Stimulated activated CD8-positive, alpha-beta memory T cell treated with anti-CD3 and anti-CD28 coated beads, Interleukin-12 subunit alpha, Interleukin-12 subunit beta, amount 100 ng/mL, for 24 hours (primary cell): ENCODE measurements at regions not wholly inside any gene's neighbourhood (a gene's known extent, or its start where the extent isn't known, plus 50 kb on each side); places are given as distances from the start of the nearest gene placed in this dataset.

ENCODE experiments used
- DNase-seq: peaks from one replicate; pipeline ENCODE4 v3.0.0-alpha.2; 2020; ENCODE audit errors: extremely low read depth

DNA sequence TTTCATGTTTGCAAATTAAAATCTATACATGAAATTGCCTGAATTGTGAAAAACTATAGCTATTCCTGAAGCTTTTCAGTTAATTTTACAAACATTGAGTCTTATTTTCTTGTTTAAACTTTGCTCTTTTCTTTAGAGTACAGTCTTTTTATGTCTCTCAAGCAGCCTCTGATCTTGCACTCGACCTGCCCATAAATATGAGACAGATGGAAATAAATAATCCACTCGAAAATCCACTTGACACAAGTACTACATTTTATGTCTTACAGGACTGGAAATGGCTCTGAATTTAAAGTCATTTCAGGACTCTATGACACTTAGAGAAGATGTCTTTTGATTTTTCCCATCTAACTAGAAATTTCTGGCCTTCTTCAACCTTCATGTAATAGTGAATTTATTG, 283.8 kb downstream of the USP25 start:
- DNase-seq, result no peak

DNA sequence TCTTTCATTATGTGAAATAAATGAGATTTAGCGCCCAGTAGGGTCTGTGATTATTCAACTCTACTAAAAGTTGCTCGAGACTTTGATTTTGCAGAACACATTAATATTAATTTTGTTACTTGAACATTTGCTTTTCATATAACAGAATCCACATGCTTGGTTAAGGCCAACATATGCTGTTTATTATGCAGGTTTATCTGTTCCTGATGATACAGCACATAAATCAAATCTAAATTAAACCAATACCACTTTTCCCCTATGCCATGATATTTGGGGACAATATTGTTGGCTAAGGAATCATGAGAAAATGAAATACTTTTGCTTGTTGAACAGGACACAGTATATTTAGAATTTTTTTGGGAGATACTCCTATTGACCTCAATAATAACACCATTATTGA, 291.1 kb downstream of the USP25 start:
- no peak for DNase-seq

DNA sequence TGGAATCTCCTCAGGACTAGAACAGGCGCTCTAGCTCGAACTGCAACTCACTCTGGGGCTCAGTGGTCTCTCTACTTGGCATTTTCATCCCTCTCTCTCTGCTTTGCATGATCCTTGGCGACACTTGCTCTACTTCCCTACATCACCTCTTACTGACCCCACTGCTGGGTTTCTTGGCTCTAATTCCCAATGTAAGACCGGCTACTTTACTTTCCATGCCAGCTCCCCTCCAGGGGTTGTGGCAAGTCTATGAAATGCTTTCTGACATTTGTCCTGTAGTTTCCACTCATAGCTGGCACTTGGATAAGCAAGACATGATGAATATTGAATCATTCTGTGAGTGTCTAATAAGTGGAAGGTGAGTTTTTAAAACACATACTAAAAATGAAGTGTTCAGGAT, 292.3 kb downstream of the USP25 start:
- no peak for DNase-seq

DNA sequence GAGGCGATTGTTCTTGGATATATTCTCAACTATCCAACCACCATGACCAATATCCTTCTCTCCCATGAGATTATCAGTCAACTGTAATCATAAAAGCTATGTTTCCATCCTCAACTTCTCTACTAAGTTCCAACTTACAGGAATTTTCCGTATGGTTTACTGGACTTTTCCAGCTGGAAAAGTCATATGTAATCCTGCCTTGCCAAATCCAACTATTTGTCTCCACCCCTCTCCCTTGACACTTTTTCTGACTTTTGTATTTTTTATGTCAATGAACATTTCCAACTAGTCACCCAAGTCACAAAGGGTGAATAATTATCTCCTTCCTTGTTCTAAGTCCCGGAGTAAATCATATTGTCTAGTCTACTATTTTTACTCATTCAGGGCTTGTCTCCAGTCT, 293.1 kb downstream of the USP25 start:
- no peak for DNase-seq

DNA sequence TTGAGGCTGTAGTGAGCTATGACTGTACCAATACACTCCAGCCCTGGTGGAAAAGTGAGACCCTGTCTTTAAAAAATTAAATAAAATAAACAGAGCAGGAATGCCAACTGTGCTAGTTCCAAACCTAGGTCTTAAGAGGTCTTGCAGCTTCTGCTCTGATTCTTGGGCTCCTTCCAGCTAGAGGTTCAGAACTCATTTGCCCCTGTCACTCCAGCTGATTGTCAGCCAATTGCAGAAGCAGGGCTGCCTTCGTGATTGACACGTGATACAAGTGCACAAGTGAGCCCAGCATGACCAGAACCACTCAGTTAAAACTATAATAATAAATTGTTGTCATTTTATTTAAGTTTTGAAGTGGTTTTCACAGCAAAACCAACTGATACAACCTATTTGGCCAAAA, 298.4 kb downstream of the USP25 start:
- DNase-seq, result no peak

DNA sequence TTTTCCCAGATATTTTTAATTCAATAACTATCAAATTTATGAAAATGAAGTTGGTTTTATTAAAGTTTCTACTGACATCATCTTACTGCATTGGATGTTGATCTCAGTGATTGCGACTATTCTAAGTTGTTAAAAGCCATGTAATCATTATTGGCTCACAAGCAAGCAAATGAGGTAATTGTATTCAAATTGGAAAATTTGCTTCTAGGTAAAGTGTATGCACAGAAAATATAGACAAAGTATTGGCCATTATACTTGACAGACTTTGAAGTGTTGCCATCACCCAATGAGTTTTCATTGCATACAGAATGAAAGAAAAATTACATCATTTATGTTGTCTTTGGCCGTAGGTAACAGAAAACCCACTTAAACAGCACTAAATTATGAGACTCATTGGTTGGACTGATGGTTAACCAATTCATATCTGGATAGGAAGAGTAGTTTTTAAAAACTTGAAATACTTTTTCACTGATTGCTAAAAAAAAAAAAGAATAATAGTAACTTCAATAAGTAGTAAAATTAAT, 299.2 kb downstream of the USP25 start:
- DNase-seq, result no peak

DNA sequence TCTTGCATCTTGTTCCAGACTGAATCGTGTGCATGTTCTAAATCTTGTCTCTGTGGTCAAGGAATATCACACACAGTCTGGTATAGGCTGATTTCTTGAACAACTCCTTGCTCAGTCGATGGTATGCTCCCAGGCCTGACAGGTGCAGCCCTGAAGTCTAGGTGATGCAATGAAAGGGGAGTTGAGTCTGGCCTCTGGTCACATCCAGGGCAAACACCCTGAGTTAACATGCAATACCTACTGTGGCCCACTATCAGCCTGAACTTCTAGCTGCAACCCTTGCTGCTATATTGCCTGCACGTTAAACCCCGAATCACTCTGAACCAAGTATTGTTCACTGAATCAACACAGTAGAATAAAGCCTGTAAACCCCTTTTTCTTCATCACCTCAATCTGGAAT, 303.4 kb downstream of the USP25 start:
- DNase-seq, result no peak

DNA sequence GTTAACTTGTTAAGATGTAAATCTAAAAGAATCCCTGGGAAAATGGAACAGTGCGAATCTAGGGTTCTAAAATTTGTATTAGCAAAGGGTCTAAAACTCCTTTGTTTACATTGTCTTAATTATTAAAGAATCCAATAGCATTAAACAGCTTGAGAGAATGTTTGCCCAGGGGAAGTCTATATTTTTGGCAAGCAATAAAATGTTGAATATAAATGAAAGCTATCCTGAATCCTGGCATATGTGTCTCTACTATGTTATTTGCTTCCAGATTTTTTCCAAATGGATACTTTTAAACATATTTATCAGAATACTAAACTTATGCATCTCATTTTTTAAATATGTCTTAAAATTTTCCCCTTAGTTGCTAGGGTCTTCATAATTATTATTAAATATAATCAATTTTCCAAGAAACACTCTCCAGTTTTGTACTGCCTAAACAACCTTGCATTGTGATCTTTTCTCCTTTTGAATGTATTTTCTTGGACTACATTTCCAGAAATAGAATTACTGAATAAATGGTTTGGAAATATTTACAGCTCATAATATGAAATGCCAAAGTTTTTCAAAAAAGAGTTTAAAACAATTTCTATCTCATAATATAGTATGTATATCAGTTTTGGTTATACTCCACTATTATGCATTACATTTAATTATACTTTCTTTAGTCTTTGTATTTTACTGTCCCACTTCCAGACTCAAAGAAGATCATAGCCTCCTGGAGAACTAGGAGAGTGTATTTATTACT, 304.8 kb downstream of the USP25 start:
- DNase-seq, result no peak

DNA sequence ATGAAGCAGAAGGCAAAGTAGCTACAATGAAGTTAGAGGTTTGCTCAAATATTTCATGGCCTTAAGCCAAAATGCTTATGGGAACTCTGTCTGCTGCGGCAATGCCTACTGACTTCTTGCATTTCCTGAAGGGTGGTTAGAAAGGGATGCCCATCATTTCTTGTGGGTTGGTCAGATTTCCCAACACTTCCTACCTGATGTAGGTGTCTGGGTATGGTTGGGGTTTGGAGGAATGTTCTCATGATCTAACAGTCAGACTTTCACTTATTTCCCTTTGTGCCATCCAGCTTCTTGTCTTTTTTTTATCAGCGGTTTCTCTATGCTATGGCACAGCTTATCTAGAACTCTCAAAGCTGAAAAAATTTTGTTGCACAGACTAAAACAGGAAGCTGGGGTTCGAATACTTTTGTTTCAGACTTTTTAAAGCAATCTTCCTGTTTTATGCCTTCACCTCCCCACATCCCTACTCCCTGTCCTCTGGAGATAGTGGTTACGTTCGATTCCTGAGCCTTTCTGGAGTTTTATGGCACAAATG, 307.7 kb downstream of the USP25 start:
- DNase-seq, result no peak

DNA sequence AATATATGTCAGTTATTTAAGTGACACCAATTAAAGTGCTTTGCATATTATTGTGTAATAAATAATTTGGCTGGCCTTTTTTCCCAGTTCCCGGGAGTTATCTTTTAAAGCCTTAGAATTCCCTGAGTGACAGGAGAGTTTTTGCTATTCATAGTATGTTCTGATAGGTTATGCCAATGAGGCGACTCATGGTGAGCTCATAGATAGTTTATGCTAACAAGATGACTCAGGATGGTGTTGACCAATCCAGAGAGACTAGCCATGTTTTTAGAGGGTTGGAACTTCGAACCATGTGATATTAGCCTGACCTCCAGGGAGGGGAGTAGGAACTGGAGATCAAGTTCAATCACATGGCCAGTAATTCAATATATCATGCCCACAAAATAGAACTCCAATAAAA, 310.8 kb downstream of the USP25 start:
- DNase-seq, result no peak

DNA sequence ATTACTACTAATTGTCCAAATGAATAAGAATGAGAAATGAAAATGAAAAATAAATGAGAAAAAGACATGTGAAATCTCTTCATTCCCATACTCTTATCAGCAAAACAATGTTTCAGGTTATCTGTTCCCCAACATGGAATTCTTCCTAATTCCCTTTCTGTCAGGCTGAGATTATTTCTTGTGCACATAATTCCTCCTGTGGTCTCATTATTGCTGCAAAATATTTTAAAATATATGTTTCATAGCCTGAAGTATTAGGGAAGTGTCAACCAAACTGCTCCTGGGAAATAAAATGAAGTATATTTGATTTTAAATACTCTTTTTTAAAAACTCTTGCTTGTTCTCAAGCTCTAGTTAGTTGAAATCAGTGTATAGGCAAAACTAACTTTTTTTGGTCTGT, 314.9 kb downstream of the USP25 start:
- no peak for DNase-seq

DNA sequence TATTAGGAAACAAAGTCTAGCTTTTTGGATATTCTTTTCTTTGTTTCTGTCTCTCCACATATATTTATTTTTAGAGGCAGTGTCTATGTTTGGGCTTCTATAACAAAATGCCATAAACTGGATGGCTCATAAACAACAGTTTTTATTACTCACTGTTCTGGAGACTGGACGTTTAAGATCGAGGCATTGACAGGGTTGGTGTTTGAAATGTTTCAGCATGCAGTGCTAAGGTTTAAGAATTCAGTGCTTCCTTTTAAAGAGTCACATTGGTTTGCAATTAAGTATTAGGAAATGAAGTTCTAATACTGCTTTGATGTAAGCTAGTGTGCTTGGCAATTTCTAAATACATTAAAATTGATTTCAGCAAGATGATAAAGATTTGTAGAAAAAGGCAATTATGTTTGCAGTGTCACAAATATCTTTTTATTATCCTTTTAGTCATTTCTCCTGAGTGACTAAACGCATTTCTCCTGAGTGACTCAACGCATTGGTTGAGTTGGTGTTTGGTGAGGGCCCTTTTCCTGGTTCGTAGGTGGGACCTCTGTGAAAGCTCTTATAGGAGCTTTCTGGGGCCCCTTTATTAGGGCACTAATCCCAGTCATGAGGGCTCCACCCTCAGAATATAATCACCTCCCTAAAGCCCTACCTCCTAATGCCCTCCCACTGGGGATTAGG, 317.0 kb downstream of the USP25 start:
- DNase-seq, result no peak

DNA sequence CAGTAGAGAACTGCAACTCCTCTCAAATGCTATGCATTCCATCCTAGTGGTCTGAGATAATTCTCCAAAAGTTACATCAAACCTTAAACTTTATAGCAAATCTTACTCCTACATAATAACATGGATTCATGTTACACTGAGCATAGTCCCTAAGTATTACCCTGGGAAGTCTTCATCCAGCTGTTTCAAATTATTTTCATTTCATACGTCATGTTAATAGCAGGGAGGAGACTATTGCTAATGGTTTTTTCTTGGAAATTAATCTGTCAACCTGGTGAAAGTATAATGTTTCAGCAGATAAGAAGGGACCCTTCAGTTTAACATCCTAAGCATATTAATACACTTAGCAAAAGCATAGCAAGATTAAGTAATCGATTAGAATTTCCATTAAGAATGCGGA, 318.1 kb downstream of the USP25 start:
- no peak for DNase-seq

DNA sequence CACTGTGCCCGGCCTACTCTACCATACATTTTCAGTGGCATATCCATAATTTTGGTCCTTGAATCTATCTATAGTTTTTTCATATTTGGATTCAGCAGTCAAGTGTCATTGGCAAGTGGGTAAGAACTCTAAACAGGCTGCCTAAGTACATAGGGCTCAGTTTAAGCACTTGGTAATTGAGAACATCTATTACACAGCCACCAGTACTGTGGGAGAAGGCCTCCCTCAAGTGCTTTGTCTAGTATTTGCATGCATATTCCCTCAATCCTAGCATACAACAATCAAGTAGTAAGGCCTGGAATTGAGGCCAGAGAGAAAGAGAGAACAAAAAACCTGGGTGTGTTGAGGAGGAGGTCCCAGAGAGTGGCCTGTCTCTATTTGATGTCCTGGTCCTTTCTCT, 325.2 kb downstream of the USP25 start:
- no peak for DNase-seq

DNA sequence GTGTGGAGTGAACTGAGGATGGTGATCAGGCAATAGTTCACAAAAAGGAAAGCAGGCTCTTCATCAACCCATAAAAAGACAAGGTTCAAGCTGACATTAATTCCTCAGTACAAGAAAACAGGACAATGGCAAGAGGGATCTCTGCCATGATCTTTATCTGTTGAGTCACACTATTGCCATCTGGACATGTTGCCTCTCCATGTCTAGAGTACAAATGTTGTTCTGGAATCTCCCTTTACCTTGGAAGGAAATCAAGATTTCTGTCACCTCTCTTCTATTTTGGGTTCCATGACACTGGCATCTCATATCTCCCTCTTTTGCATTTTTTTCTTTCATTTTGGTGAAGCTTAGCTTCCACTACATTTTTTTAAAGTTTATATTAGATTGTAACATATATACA, 329.1 kb downstream of the USP25 start:
- no peak for DNase-seq

DNA sequence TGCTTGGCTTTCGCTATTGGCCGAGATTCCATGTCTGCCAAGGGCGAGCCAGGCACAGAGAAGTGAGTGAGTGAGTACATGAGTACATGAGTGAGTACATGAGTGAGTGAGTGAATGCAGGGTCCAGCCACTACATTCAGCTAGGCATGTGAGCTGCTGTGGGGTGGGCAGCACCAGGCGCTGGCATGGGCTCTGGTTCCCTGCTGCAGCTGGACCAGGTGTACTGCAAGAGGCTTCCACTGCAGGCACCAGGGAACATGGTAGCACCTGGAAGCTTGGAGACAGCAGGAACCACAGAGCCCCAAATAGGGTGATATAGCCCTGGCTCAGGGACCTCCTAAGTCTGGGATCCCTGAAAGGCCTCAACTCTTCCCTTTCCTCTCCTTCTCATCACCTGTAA, 330.2 kb downstream of the USP25 start:
- no peak for DNase-seq

DNA sequence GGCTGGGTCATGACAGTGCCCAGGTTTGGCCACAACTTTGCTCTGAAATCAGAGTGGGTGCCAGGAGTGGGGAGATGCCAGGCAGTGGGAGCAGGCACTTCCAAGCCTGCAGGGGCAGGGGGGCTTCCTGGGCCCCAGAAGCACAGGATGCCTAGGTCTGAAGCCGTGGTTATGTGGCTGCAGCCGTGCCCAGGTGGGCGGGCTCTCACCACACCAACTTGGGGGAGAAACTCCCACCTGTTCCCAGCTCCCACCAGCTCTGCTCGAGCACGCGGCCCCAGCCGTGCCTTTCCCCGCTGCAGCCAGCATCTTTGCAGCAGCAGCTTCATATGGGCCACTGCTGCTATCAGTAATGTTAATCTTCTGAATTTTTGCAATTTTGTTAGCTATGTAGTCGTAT, 331.4 kb downstream of the USP25 start:
- no peak for DNase-seq

DNA sequence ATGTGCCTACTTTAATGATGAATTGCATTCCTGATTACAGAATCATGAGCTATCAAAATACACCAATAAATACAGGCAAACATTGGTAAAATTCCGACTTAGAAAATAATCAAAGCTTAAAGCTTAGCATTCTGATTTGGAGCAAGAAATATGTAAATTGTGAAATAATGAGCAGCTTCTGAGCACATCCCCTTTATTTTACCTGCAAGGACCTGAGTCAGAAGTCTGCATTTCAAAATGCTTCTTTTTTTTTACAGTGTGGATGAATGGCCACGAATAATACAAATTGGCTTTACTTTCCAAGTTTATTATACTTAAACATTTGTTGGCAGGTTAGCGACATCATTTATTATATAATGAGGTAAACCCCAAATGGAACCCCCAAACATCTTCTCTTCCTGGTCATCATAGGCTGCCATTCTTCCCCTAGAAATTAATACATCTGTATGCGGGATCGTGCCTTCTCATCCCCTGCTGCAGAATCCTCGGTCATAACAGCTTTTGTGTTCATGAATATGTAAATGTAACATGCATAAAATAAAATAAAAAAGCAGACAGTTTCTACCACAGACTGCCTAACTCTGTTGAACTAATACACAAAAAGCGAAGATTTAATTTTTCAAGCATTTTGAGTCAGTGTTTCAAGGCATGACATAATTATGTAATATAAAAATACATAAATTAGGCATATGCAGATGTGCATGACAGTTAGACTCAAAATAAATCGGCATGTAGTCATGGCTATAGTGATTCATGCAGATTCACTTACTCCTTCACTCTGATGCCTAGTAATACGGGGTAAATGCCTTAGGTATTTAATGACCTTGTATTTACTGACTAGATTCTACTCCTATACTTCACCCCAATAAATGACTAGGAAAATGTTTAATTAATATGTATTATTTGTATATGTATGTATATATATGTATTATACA, 339.7 kb downstream of the USP25 start:
- no peak for DNase-seq

DNA sequence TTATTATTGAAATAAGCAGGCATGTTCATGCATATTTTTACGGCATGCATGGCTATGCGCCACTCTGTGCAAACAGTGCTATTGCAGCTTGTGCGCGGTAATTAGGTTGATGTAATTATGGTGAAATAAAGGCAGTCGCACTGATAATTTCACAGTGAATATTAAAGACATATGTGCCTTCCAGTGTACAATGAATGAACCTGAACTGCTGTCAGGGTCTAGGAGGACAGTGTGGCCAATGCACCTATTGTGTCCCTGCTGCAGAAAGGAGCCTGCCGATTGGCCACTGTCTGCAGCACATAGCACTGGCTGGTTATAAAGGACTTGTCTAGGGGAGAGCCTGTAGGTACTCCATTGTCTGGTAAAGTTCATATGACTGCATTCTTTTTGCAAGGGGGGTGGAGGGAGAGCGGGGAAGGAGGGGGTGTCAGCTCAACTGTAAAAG, 340.4 kb downstream of the USP25 start:
- no peak for DNase-seq

DNA sequence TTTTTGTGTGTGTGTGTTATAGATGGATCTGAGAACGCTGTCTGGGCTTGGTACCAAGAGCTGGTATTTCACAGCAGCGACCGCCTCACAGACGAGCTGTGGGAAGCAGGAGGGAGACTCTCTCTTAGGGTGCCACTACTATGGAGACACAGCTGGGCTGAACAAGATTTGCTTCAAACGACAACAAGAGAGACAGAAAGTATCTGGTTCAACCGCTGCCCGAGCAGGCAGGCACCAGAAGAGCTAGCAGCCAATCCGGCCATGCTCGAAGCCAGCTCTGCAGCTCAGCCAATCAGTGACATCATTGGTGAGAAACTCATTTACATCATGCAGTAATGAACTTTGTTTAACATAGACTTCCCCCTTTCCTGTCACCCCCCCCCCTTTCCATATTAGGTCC, 341.3 kb downstream of the USP25 start:
- no peak for DNase-seq

DNA sequence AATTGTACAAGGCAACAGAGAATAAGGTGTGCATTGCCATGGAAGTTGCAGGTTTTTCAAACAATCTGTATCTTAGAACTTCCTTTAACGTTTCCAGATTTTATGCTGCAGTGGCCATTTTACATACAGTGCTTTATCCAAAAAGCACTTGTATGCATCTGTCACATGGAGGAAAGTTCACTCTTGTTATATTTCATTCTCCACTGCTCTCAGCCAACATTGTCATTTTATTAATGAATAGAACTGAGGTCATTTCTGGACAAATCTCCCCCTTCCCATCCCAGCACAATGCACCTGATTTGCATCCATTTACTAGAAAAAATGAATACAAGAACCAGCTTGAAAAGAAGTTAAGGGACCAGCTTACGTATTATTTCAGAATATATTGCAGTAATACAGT, 342.0 kb downstream of the USP25 start:
- no peak for DNase-seq

DNA sequence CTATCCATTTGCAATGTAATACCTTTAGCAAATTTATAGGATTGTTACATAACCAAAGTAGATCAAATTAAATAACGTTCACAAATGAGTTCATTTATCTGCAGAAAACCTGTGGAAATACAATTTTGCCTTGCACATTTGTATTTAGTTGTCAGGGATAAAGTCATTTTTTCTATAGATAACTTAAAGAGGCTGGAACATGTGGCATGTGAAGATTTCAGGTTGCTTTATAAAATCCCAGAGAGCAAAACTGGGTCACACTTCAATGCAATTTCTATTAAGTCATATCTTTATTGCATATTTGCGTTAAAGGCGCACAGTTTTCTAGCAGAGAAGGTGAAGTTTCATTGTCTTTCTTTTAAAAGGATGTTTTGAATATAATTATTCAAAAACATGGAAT, 342.4 kb downstream of the USP25 start:
- no peak for DNase-seq
